Astrocyte (in vitro differentiated cells and primary cell): ENCODE measurements at regions not wholly inside any gene's neighbourhood (a gene's known extent, or its start where the extent isn't known, plus 50 kb on each side); places are given as distances from the start of the nearest gene placed in this dataset.

Experiments used
- DNase-seq: peaks from one replicate; pipeline ENCODE4 v3.0.0-alpha.2; 2010; ENCODE audit warnings: low read depth
- FAIRE-seq: peaks from 2 replicates; lab custom pipeline; 2011; peaks lifted over from hg19 to GRCh38; lab: Jason Lieb, UNC
- H2AFZ ChIP-seq: 2 replicates; pipeline ENCODE4 v1.6.0; 2012; ENCODE audit warnings: low read depth, low read length, inconsistent platforms
- H3K27ac ChIP-seq: 2 replicates; pipeline ENCODE4 v1.5.1; 2011; ENCODE audit warnings: low read depth, low read length, inconsistent platforms
- H3K27me3 ChIP-seq: 2 replicates; pipeline ENCODE4 v1.6.0; 2011; ENCODE audit warnings: low read length, inconsistent platforms; ENCODE audit not compliant: insufficient read depth
- H3K36me3 ChIP-seq: 2 replicates; pipeline ENCODE4 v1.5.1; 2011; ENCODE audit warnings: low read length, inconsistent platforms; ENCODE audit not compliant: insufficient read depth
- H3K4me1 ChIP-seq: 2 replicates; pipeline ENCODE4 v1.5.1; 2011; ENCODE audit warnings: low read length, inconsistent platforms; ENCODE audit not compliant: insufficient read depth
- H3K4me2 ChIP-seq: 2 replicates; pipeline ENCODE4 v1.6.0; 2012; ENCODE audit warnings: low read length, inconsistent platforms
- H3K4me3 ChIP-seq: 2 replicates; pipeline ENCODE4 v1.5.1; 2011; ENCODE audit warnings: low read depth, mild to moderate bottlenecking, low read length, inconsistent platforms; ENCODE audit not compliant: insufficient read depth
- H3K79me2 ChIP-seq: 2 replicates; pipeline ENCODE4 v1.6.0; 2012; ENCODE audit warnings: mild to moderate bottlenecking, low read length, inconsistent platforms; ENCODE audit not compliant: insufficient read depth
- H3K9ac ChIP-seq: 2 replicates; pipeline ENCODE4 v1.6.0; 2012; ENCODE audit warnings: mild to moderate bottlenecking, low read length, inconsistent platforms
- H3K9me3 ChIP-seq: 2 replicates; pipeline ENCODE4 v1.5.1; 2012; ENCODE audit warnings: low read depth, mild to moderate bottlenecking, low read length, inconsistent platforms; ENCODE audit not compliant: insufficient read depth
- H4K20me1 ChIP-seq: 2 replicates; pipeline ENCODE4 v1.6.0; 2012; ENCODE audit warnings: low read length, inconsistent platforms; ENCODE audit not compliant: insufficient read depth
- H3K27ac Mint-ChIP-seq: one replicate; pipeline ENCODE4 v1.8.0; 2021; ENCODE audit warnings: mild to moderate bottlenecking, mixed read lengths; ENCODE audit not compliant: unreplicated experiment
- H3K27me3 Mint-ChIP-seq: one replicate; pipeline ENCODE4 v1.8.0; 2021; ENCODE audit warnings: low read depth, mixed read lengths; ENCODE audit not compliant: unreplicated experiment
- H3K36me3 Mint-ChIP-seq: one replicate; pipeline ENCODE4 v1.8.0; 2021; ENCODE audit warnings: low read depth, mixed read lengths; ENCODE audit not compliant: unreplicated experiment
- H3K4me1 Mint-ChIP-seq: one replicate; pipeline ENCODE4 v1.8.0; 2021; ENCODE audit warnings: low read depth, mixed read lengths; ENCODE audit not compliant: unreplicated experiment
- H3K4me3 Mint-ChIP-seq: one replicate; pipeline ENCODE4 v1.8.0; 2021; ENCODE audit warnings: mild to moderate bottlenecking, moderate library complexity, mixed read lengths; ENCODE audit not compliant: unreplicated experiment
- H3K9me3 Mint-ChIP-seq: one replicate; pipeline ENCODE4 v1.8.0; 2021; ENCODE audit warnings: mild to moderate bottlenecking, mixed read lengths; ENCODE audit not compliant: unreplicated experiment
- EZH2 ChIP-seq: IDR thresholded peaks from 2 replicates; pipeline ENCODE4 v1.6.1; 2012; ENCODE audit warnings: mild to moderate bottlenecking, low read length, inconsistent platforms; ENCODE audit not compliant: insufficient read depth
- TF ChIP-seq, protein P1 (sequence below): IDR thresholded peaks from 2 replicates; pipeline ENCODE4 v1.5.1; 2011; ENCODE audit warnings: low read depth, mild to moderate bottlenecking, inconsistent platforms, low read length, moderate library complexity; ENCODE audit not compliant: insufficient read depth

DNA sequence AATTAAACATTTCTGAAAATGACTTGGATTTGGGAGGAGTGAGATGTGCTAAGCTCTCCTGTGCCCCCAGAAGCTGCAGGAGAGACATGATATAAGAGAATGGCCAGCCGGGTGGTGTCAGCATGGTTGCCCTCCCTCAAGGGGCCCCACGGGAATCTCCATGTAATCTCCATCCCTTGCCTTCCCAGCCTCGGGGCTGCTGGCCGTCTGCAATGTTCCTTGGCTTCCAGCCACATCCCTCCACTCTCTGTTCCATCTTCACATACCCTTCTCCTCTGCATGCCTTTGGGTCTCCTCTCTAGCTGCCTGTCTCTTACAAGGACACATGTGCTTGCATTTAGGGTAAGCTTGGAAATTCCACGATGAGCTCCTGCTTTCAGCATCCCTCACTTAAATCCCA, 172.0 kb downstream of the TSHZ3 start:
- H3K27ac ChIP-seq = no peak overlapping the region
- H3K36me3 Mint-ChIP-seq = no peaks in the 10 kb centered on the region
- H3K4me3 Mint-ChIP-seq = no peak overlapping the region
- no peaks in the 10 kb centered on the region for H4K20me1 ChIP-seq
- H3K4me1 Mint-ChIP-seq = no peaks in the 10 kb centered on the region
- no peak for TF ChIP-seq EZH2
- TF ChIP-seq, protein P1, sequence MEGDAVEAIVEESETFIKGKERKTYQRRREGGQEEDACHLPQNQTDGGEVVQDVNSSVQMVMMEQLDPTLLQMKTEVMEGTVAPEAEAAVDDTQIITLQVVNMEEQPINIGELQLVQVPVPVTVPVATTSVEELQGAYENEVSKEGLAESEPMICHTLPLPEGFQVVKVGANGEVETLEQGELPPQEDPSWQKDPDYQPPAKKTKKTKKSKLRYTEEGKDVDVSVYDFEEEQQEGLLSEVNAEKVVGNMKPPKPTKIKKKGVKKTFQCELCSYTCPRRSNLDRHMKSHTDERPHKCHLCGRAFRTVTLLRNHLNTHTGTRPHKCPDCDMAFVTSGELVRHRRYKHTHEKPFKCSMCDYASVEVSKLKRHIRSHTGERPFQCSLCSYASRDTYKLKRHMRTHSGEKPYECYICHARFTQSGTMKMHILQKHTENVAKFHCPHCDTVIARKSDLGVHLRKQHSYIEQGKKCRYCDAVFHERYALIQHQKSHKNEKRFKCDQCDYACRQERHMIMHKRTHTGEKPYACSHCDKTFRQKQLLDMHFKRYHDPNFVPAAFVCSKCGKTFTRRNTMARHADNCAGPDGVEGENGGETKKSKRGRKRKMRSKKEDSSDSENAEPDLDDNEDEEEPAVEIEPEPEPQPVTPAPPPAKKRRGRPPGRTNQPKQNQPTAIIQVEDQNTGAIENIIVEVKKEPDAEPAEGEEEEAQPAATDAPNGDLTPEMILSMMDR = no peak
- no peak overlapping the region for H3K27ac Mint-ChIP-seq
- H3K27me3 ChIP-seq = no peaks in the 10 kb centered on the region
- H3K9ac ChIP-seq = no peak overlapping the region
- H3K4me3 ChIP-seq = no peak overlapping the region
- H2AFZ ChIP-seq = no peak overlapping the region
- no peaks in the 10 kb centered on the region for H3K9me3 ChIP-seq
- H3K4me1 ChIP-seq = no peaks in the 10 kb centered on the region
- FAIRE-seq (no peak), DNase-seq (no peak)
- H3K9me3 Mint-ChIP-seq = peaks cover 6% of the 10 kb centered on the region
- H3K36me3 ChIP-seq = no peaks in the 10 kb centered on the region
- no peaks in the 10 kb centered on the region for H3K79me2 ChIP-seq
- H3K4me2 ChIP-seq = no peak overlapping the region
- peaks cover 34% of the 10 kb centered on the region for H3K27me3 Mint-ChIP-seq

DNA sequence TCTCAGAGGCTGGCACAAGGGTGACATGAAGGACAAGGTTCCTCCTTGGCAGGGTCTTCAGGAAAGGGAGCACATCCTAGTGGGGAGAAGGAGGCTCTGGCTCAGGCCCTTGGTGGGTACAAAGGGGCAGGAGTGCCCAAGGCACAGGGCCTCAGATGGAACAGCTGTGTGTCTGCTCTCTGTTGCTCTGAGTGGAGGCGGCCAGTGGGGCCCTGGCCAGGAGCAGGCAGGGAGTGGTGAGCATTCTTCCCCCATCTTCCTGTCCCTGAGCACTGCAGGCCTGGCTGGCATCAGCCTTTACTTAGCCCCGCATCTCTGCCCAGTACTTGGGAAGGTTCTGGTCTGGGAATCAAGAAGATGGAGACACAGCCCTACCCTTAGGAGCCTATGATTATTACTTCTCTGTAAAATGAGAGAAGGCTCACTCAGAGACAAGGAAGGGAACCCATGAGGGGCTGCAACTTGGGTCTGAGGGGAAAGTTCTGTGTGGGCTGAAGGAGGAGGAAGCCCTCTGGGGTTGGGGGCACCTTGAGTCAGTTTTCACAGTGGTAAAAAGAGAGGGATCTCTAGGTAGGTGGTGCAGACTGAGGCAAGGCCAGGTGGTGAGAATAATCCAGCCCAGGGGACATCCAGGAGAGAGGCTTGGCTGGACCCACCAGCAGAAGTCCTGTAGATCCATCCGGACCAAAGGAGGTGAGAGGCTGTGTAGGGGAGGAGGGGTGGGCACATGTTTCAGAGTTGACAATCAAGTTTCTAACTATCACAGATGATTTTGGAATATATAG, 173.5 kb downstream of the TSHZ3 start:
- no peaks in the 10 kb centered on the region for H3K36me3 ChIP-seq
- H3K9me3 Mint-ChIP-seq = peaks cover 6% of the 10 kb centered on the region
- DNase-seq = no peak
- H3K27me3 Mint-ChIP-seq = peaks cover 28% of the 10 kb centered on the region
- no peaks in the 10 kb centered on the region for H3K36me3 Mint-ChIP-seq
- H3K9ac ChIP-seq = no peak overlapping the region
- H3K27me3 ChIP-seq = no peaks in the 10 kb centered on the region
- no peak overlapping the region for H2AFZ ChIP-seq
- H4K20me1 ChIP-seq = no peaks in the 10 kb centered on the region
- H3K4me2 ChIP-seq = no peak overlapping the region
- FAIRE-seq = no peak
- no peak overlapping the region for H3K27ac Mint-ChIP-seq
- H3K4me1 ChIP-seq = no peaks in the 10 kb centered on the region
- H3K9me3 ChIP-seq = no peaks in the 10 kb centered on the region
- no peak overlapping the region for H3K27ac ChIP-seq
- no peak overlapping the region for H3K4me3 Mint-ChIP-seq
- H3K4me3 ChIP-seq = no peak overlapping the region
- no peaks in the 10 kb centered on the region for H3K79me2 ChIP-seq
- no peaks in the 10 kb centered on the region for H3K4me1 Mint-ChIP-seq
- no peak for TF ChIP-seq EZH2
- TF ChIP-seq, protein P1 = no peak

DNA sequence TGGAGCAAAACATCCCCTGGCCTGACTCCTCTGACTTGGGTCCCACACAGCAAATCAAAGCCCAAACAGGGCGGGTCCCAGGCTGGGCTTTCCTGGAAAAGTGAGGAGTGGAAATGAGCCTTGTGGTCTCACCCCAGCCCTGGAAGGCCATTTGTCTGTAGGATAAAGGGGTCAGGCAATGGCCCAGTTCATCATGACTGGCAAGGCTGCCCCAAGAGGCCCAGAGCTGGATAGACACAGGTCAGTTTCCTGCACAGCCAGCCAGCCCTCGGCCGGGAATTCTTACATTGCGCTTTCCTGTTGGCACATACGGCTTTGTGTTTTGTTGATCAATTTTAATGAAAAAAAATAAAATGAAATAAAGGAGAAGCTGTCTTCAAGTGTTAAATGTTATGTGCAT, 174.3 kb downstream of the TSHZ3 start:
- Histone ChIP-seq H4K20me1 (no peaks in the 10 kb centered on the region), H3K9ac (no peak overlapping the region), H3K4me2 (no peak overlapping the region), H3K4me1 (no peaks in the 10 kb centered on the region), H3K4me3 (no peak overlapping the region), H3K9me3 (no peaks in the 10 kb centered on the region), H3K36me3 (no peaks in the 10 kb centered on the region), H3K79me2 (no peaks in the 10 kb centered on the region), H3K27ac (no peak overlapping the region), H3K27me3 (no peaks in the 10 kb centered on the region), H2AFZ (no peak overlapping the region)
- TF ChIP-seq, protein P1 = no peak
- TF ChIP-seq EZH2 = no peak
- no peaks in the 10 kb centered on the region for H3K4me1 Mint-ChIP-seq
- DNase-seq = no peak
- H3K4me3 Mint-ChIP-seq = no peak overlapping the region
- H3K27ac Mint-ChIP-seq = no peak overlapping the region
- no peak for FAIRE-seq
- H3K9me3 Mint-ChIP-seq = peaks cover 8% of the 10 kb centered on the region
- H3K36me3 Mint-ChIP-seq = no peaks in the 10 kb centered on the region
- peaks cover 23% of the 10 kb centered on the region for H3K27me3 Mint-ChIP-seq
